Muscle layer of colon (tissue), 2 donors: ENCODE measurements at regions not wholly inside any gene's neighbourhood (a gene's known extent, or its start where the extent isn't known, plus 50 kb on each side); places are given as distances from the start of the nearest gene placed in this dataset.

Experiments used
- H3K27ac ChIP-seq: one replicate; pipeline ENCODE4 v1.7.0; 2013; ENCODE audit warnings: low read depth, mild to moderate bottlenecking, low read length, moderate library complexity
- H3K27me3 ChIP-seq, 2 donors: one replicate each; pipeline ENCODE4 v1.7.0; 2013; ENCODE audit warnings: low read length in 2 of 2, mild to moderate bottlenecking in 2 of 2; ENCODE audit not compliant: insufficient read depth in 2 of 2, control insufficient read depth in 1 of 2
- H3K36me3 ChIP-seq: one replicate; pipeline ENCODE4 v1.7.0; 2013; ENCODE audit warnings: mild to moderate bottlenecking, low read length; ENCODE audit not compliant: insufficient read depth
- H3K4me1 ChIP-seq: one replicate; pipeline ENCODE4 v1.7.0; 2013; ENCODE audit warnings: mild to moderate bottlenecking, low read length; ENCODE audit not compliant: insufficient read depth
- H3K4me3 ChIP-seq, 2 donors: one replicate each; pipeline ENCODE4 v1.7.0; 2013; ENCODE audit warnings: low read length in 2 of 2, low read depth in 1 of 2, mild to moderate bottlenecking in 1 of 2, moderate library complexity in 1 of 2
- H3K9ac ChIP-seq: one replicate; pipeline ENCODE4 v1.7.0; 2013; ENCODE audit warnings: low read length
- H3K9me3 ChIP-seq: one replicate; pipeline ENCODE4 v1.7.0; 2013; ENCODE audit warnings: mild to moderate bottlenecking, low read length
- donor health status: abdominal sarcoma.
- donor health status: Adenocarcinoma of cecum.

GRCh38 chr20:40175296-40175695 lies 513.7 kb downstream of the MAFB start:
- no peak overlapping the region for H3K27ac ChIP-seq
- no peak overlapping the region for H3K9ac ChIP-seq
- no peaks in the 10 kb centered on the region for H3K36me3 ChIP-seq
- H3K4me1 ChIP-seq = no peaks in the 10 kb centered on the region
- H3K4me3 ChIP-seq = no peak overlapping the region
- no peaks in the 10 kb centered on the region for H3K27me3 ChIP-seq
- no peaks in the 10 kb centered on the region for H3K9me3 ChIP-seq

- Histone ChIP-seq H3K4me3 (no peak overlapping the region), H3K27me3 (no peaks in the 10 kb centered on the region), H3K27ac (no peak overlapping the region), H3K9ac (no peak overlapping the region), H3K36me3 (no peaks in the 10 kb centered on the region), H3K9me3 (no peaks in the 10 kb centered on the region), H3K4me1 (no peaks in the 10 kb centered on the region)
Measured at GRCh38 chr20:40173872-40174271, 515.2 kb downstream of the MAFB start.

GRCh38 chr20:40168981-40169620 lies 519.9 kb downstream of the MAFB start:
- no peak overlapping the region for H3K27ac ChIP-seq
- no peaks in the 10 kb centered on the region for H3K4me1 ChIP-seq
- H3K4me3 ChIP-seq = no peak overlapping the region
- H3K36me3 ChIP-seq = no peaks in the 10 kb centered on the region
- no peaks in the 10 kb centered on the region for H3K27me3 ChIP-seq
- no peaks in the 10 kb centered on the region for H3K9me3 ChIP-seq
- no peak overlapping the region for H3K9ac ChIP-seq

- H3K36me3 ChIP-seq = no peaks in the 10 kb centered on the region
Measured at GRCh38 chr20:40161391-40161790, 527.6 kb downstream of the MAFB start.

GRCh38 chr20:40160097-40160550 lies 528.9 kb downstream of the MAFB start:
- Histone ChIP-seq H3K9me3 (no peaks in the 10 kb centered on the region), H3K36me3 (no peaks in the 10 kb centered on the region), H3K4me1 (no peaks in the 10 kb centered on the region), H3K4me3 (no peak overlapping the region), H3K9ac (no peak overlapping the region), H3K27ac (no peak overlapping the region), H3K27me3 (no peaks in the 10 kb centered on the region)

More at GRCh38 chr20:40161391-40161790, 527.6 kb downstream of the MAFB start:
- no peaks in the 10 kb centered on the region for H3K4me1 ChIP-seq
- no peaks in the 10 kb centered on the region for H3K27me3 ChIP-seq
- H3K9me3 ChIP-seq = no peaks in the 10 kb centered on the region
- no peak overlapping the region for H3K9ac ChIP-seq
- no peak overlapping the region for H3K27ac ChIP-seq
- no peak overlapping the region for H3K4me3 ChIP-seq

GRCh38 chr20:40159276-40159675 lies 529.8 kb downstream of the MAFB start:
- no peak overlapping the region for H3K9ac ChIP-seq

GRCh38 chr20:40156600-40157317 lies 532.3 kb downstream of the MAFB start:
- no peak overlapping the region for H3K4me3 ChIP-seq
- no peak overlapping the region for H3K27ac ChIP-seq
- H3K27me3 ChIP-seq = no peaks in the 10 kb centered on the region
- no peaks in the 10 kb centered on the region for H3K4me1 ChIP-seq
- H3K9me3 ChIP-seq = no peaks in the 10 kb centered on the region
- no peak overlapping the region for H3K9ac ChIP-seq
- no peaks in the 10 kb centered on the region for H3K36me3 ChIP-seq

More at GRCh38 chr20:40159276-40159675, 529.8 kb downstream of the MAFB start:
- Histone ChIP-seq H3K27me3 (no peaks in the 10 kb centered on the region), H3K9me3 (no peaks in the 10 kb centered on the region), H3K4me3 (no peak overlapping the region), H3K27ac (no peak overlapping the region), H3K4me1 (no peaks in the 10 kb centered on the region), H3K36me3 (no peaks in the 10 kb centered on the region)

GRCh38 chr20:40154514-40154913 lies 534.5 kb downstream of the MAFB start:
- H3K9ac ChIP-seq = no peak overlapping the region
- no peaks in the 10 kb centered on the region for H3K9me3 ChIP-seq
- no peaks in the 10 kb centered on the region for H3K4me1 ChIP-seq
- H3K27me3 ChIP-seq = no peaks in the 10 kb centered on the region
- H3K27ac ChIP-seq = no peak overlapping the region
- no peaks in the 10 kb centered on the region for H3K36me3 ChIP-seq
- H3K4me3 ChIP-seq = no peak overlapping the region

- Histone ChIP-seq H3K27ac (no peak overlapping the region), H3K4me1 (no peaks in the 10 kb centered on the region), H3K9ac (no peak overlapping the region), H3K4me3 (no peak overlapping the region), H3K27me3 (no peaks in the 10 kb centered on the region), H3K9me3 (no peaks in the 10 kb centered on the region), H3K36me3 (no peaks in the 10 kb centered on the region)
Measured at GRCh38 chr20:40148886-40149285, 540.1 kb downstream of the MAFB start.

GRCh38 chr20:40146071-40146470 lies 543.0 kb downstream of the MAFB start:
- no peak overlapping the region for H3K27ac ChIP-seq
- no peaks in the 10 kb centered on the region for H3K27me3 ChIP-seq
- H3K9me3 ChIP-seq = no peaks in the 10 kb centered on the region
- no peaks in the 10 kb centered on the region for H3K36me3 ChIP-seq
- H3K4me3 ChIP-seq = no peak overlapping the region
- no peaks in the 10 kb centered on the region for H3K4me1 ChIP-seq
- no peak overlapping the region for H3K9ac ChIP-seq

- no peaks in the 10 kb centered on the region for H3K4me1 ChIP-seq
- no peaks in the 10 kb centered on the region for H3K9me3 ChIP-seq
- no peak overlapping the region for H3K27ac ChIP-seq
- H3K4me3 ChIP-seq = no peak overlapping the region
- no peaks in the 10 kb centered on the region for H3K27me3 ChIP-seq
- no peak overlapping the region for H3K9ac ChIP-seq
- H3K36me3 ChIP-seq = no peaks in the 10 kb centered on the region
Measured at GRCh38 chr20:40144581-40144980, 544.5 kb downstream of the MAFB start.

- Histone ChIP-seq H3K27me3 (no peaks in the 10 kb centered on the region), H3K27ac (no peak overlapping the region), H3K9ac (no peak overlapping the region), H3K9me3 (no peaks in the 10 kb centered on the region), H3K4me3 (no peak overlapping the region), H3K4me1 (no peaks in the 10 kb centered on the region), H3K36me3 (no peaks in the 10 kb centered on the region)
Measured at GRCh38 chr20:40134176-40134575, 554.9 kb downstream of the MAFB start.
